B cell (primary cell): ENCODE measurements at regions not wholly inside any gene's neighbourhood (a gene's known extent, or its start where the extent isn't known, plus 50 kb on each side); places are given as distances from the start of the nearest gene placed in this dataset.

Experiments used
- ATAC-seq: fragments of 200-7000 bp; cut with Tn5 transposase; one replicate; pipeline ENCODE4 v1.10.0; 2021; ENCODE audit warnings: low read depth, mild to moderate bottlenecking, moderate number of reproducible peaks, moderate library complexity
- CTCF ChIA-PET: fragments of 350-600 bp; sonication (Branson Sonifier 250); formaldehyde crosslinking; loops from one replicate; lab custom pipeline; 2021; ENCODE audit warnings: antibody characterized with exemption, inconsistent platforms; lab: Charles Lee
- POLR2A ChIA-PET: fragments of 350-600 bp; sonication (Branson Sonifier 250); formaldehyde crosslinking; loops from one replicate; lab custom pipeline; 2021; ENCODE audit warnings: antibody characterized with exemption; lab: Charles Lee
- DNase-seq: peaks from one replicate; pipeline ENCODE4 v3.0.0; 2013
- H2AFZ ChIP-seq: 2 replicates; pipeline ENCODE4 v1.6.1; 2012; ENCODE audit warnings: mild to moderate bottlenecking, low read depth, low read length; ENCODE audit not compliant: insufficient read depth, poor library complexity, severe bottlenecking
- H3K27ac ChIP-seq, 2 donors: 1 replicate in 1 of 2; 2 replicates in 1 of 2; pipeline ENCODE4 v1.5.1; 2012 to 2013; ENCODE audit warnings: low read length in 2 of 2, mild to moderate bottlenecking in 2 of 2, moderate library complexity in 1 of 2
- H3K27me3 ChIP-seq, 4 experiments: fragments of 200-600 bp in 1 of 4; sonication (generic) in 1 of 4; replicated peaks in 1 of 4; 1 replicate in 2 of 4; 2 replicates in 2 of 4; pipeline versions ENCODE4 v1.6.1 to v1.7.0; 2013 to 2016; ENCODE audit warnings: low read length in 3 of 4, mild to moderate bottlenecking in 2 of 4, mixed read lengths in 1 of 4, moderate library complexity in 1 of 4; ENCODE audit not compliant: insufficient read depth in 4 of 4, control insufficient read depth in 3 of 4; ENCODE audit errors: control extremely low read depth in 1 of 4
- H3K36me3 ChIP-seq, 2 experiments: replicated peaks in 1 of 2; 1 replicate in 1 of 2; 2 replicates in 1 of 2; pipeline versions ENCODE4 v1.6.1 to v1.7.1; 2013; ENCODE audit warnings: low read length in 1 of 2; ENCODE audit not compliant: insufficient read depth in 2 of 2, control insufficient read depth in 1 of 2; ENCODE audit errors: control extremely low read depth in 1 of 2, extremely low read depth in 1 of 2
- H3K4me1 ChIP-seq, 2 donors: fragments of 200-600 bp in 1 of 2; sonication (generic) in 1 of 2; 1 replicate in 1 of 2; 2 replicates in 1 of 2; pipeline versions ENCODE4 v1.5.1 to v1.6.1; 2013 to 2017; ENCODE audit warnings: low read length in 2 of 2; ENCODE audit not compliant: control insufficient read depth in 2 of 2, insufficient read depth in 2 of 2
- H3K4me2 ChIP-seq: replicated peaks from 2 replicates; pipeline ENCODE3; 2012; ENCODE audit warnings: mild to moderate bottlenecking, low read depth, low read length; ENCODE audit not compliant: poor library complexity, severe bottlenecking
- H3K4me3 ChIP-seq, 5 experiments: fragments of 200-600 bp in 1 of 5; sonication (generic) in 1 of 5; 1 replicate in 3 of 5; 2 replicates in 2 of 5; pipeline versions ENCODE4 v1.5.1 to v1.7.0; 2011 to 2016; ENCODE audit warnings: low read length in 4 of 5, mild to moderate bottlenecking in 4 of 5, low read depth in 2 of 5, control low read depth in 1 of 5, moderate library complexity in 1 of 5; ENCODE audit not compliant: insufficient read depth in 1 of 5; ENCODE audit errors: control extremely low read depth in 1 of 5, extremely low read depth in 1 of 5
- H3K79me2 ChIP-seq: fragments of 200-600 bp; sonication (generic); one replicate; pipeline ENCODE4 v1.6.0; 2016; ENCODE audit warnings: low read length; ENCODE audit not compliant: control insufficient read depth, insufficient read depth
- H3K9ac ChIP-seq: fragments of 200-600 bp; sonication (generic); 2 replicates; pipeline ENCODE4 v1.6.1; 2017; ENCODE audit warnings: mild to moderate bottlenecking, low read length, moderate library complexity
- H3K9me3 ChIP-seq, 3 donors: one replicate each; pipeline versions ENCODE4 v1.6.1 to v1.7.1; 2013; ENCODE audit warnings: low read length in 2 of 3; ENCODE audit not compliant: control insufficient read depth in 2 of 3, insufficient read depth in 1 of 3; ENCODE audit errors: control extremely low read depth in 1 of 3
- H4K20me1 ChIP-seq: 2 replicates; pipeline ENCODE4 v1.6.0; 2012; ENCODE audit warnings: mild to moderate bottlenecking, low read length; ENCODE audit not compliant: insufficient read depth, control insufficient read depth, poor library complexity, severe bottlenecking
- H3K27ac Mint-ChIP-seq: one replicate; pipeline ENCODE4 v1.8.0; 2021; ENCODE audit warnings: mixed read lengths
- H3K27me3 Mint-ChIP-seq: one replicate; pipeline ENCODE4 v1.8.0; 2021; ENCODE audit warnings: mixed read lengths
- H3K4me1 Mint-ChIP-seq: one replicate; pipeline ENCODE4 v1.8.0; 2021; ENCODE audit warnings: mixed read lengths
- H3K4me3 Mint-ChIP-seq: one replicate; pipeline ENCODE4 v1.8.0; 2021; ENCODE audit warnings: mixed read lengths
- H3K9me3 Mint-ChIP-seq: one replicate; pipeline ENCODE4 v1.8.0; 2022; ENCODE audit warnings: mixed read lengths; ENCODE audit not compliant: insufficient read depth
- EZH2 ChIP-seq: IDR thresholded peaks from 2 replicates; pipeline ENCODE4 v1.6.1; 2012; ENCODE audit warnings: borderline replicate concordance, low read depth, mild to moderate bottlenecking, moderate library complexity, low read length; ENCODE audit not compliant: insufficient read depth, poor library complexity, severe bottlenecking
- WGBS: methylation state at CpG from one replicate; pipeline ENCODE4 v1.1.5; 2013; ENCODE audit warnings: missing lambda C conversion rate; ENCODE audit not compliant: insufficient coverage; 5-methylcytosine and 5-hydroxymethylcytosine counted together
- intact Hi-C: fragments of 100-400 bp; cut with micrococcal nuclease; formaldehyde crosslinking; loops from one replicate; pipeline ENCODE4 v1.10.0; 2022
- TF ChIP-seq, protein P1 (sequence below): fragments of 200-600 bp; IDR thresholded peaks from one replicate; pipeline ENCODE4 v1.8.0; 2022; ENCODE audit warnings: antibody characterized with exemption, mild to moderate bottlenecking

DNA sequence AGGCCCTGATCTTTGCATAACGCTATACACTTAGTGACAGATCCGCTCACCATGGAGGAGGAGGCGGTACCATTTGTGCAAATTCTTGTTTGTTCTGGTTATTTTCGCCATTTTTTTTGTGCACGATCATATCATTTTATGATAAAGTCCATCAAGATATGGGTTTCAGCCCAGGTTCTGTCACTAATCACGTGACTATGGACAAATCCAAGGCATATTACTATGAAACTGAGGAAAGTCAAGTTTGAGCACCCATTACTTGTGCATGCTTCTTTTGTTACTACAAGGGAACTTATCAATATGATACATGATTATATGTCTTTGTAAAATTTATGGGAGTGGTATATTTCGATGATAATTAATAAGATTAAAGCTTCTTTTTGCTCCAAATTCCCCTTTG is 829.5 kb downstream of the ROBO2 start:
- Histone ChIP-seq H2AFZ (no peak overlapping the region), H3K9me3 (no peaks in the 10 kb centered on the region), H3K36me3 (no peaks in the 10 kb centered on the region), H4K20me1 (no peaks in the 10 kb centered on the region), H3K4me3 (no peak overlapping the region), H3K4me1 (no peaks in the 10 kb centered on the region), H3K27ac (no peak overlapping the region), H3K79me2 (no peaks in the 10 kb centered on the region), H3K27me3 (no peaks in the 10 kb centered on the region), H3K4me2 (no peak overlapping the region), H3K9ac (no peak overlapping the region)
- CTCF ChIA-PET: no interaction called here
- Mint-ChIP-seq H3K4me3 (no peak overlapping the region), H3K4me1 (no peaks in the 10 kb centered on the region), H3K27me3 (no peaks in the 10 kb centered on the region), H3K9me3 (peaks cover 8% of the 10 kb centered on the region), H3K27ac (no peak overlapping the region)
- POLR2A ChIA-PET: no interaction called here
- TF ChIP-seq, protein P1, sequence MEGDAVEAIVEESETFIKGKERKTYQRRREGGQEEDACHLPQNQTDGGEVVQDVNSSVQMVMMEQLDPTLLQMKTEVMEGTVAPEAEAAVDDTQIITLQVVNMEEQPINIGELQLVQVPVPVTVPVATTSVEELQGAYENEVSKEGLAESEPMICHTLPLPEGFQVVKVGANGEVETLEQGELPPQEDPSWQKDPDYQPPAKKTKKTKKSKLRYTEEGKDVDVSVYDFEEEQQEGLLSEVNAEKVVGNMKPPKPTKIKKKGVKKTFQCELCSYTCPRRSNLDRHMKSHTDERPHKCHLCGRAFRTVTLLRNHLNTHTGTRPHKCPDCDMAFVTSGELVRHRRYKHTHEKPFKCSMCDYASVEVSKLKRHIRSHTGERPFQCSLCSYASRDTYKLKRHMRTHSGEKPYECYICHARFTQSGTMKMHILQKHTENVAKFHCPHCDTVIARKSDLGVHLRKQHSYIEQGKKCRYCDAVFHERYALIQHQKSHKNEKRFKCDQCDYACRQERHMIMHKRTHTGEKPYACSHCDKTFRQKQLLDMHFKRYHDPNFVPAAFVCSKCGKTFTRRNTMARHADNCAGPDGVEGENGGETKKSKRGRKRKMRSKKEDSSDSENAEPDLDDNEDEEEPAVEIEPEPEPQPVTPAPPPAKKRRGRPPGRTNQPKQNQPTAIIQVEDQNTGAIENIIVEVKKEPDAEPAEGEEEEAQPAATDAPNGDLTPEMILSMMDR: no peak
- TF ChIP-seq EZH2: no peak
- WGBS: 100% methylated on average over 2 of the region's 7 CpGs
- DNase-seq: no peak
- ATAC-seq: no peak
- intact Hi-C loops: no loop called here

DNA sequence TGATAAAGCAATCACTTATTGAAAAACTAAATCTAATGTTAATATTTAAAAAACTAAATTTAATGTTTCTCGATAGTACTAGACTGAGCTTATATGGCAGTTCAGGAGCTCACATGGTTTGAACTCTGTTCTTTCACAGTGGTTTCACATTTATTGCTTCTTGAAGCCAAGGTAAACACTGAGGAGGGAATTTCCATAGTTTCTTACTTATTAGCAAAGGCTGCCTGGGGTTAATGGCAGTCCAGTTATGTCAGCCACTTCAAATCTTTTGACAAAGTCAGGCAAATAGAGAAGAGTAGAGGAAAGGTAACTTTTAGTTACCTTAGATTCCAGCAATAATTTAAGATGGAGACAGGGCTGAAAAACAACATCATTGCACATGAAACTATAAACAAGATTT is 831.5 kb downstream of the ROBO2 start:
- TF ChIP-seq, protein P1: no peak
- TF ChIP-seq EZH2: no peak
- DNase-seq: no peak
- Mint-ChIP-seq H3K4me1 (no peaks in the 10 kb centered on the region), H3K4me3 (no peak overlapping the region), H3K27ac (no peak overlapping the region), H3K9me3 (peaks cover 7% of the 10 kb centered on the region), H3K27me3 (no peaks in the 10 kb centered on the region)
- Histone ChIP-seq H3K27ac (no peak overlapping the region), H3K9me3 (no peaks in the 10 kb centered on the region), H3K79me2 (no peaks in the 10 kb centered on the region), H2AFZ (no peak overlapping the region), H4K20me1 (no peaks in the 10 kb centered on the region), H3K36me3 (no peaks in the 10 kb centered on the region), H3K9ac (no peak overlapping the region), H3K4me3 (no peak overlapping the region), H3K4me1 (no peaks in the 10 kb centered on the region), H3K4me2 (no peak overlapping the region), H3K27me3 (no peaks in the 10 kb centered on the region)
- WGBS: no CpG with 5 or more reads among the region's 1 CpG
- intact Hi-C loops: no loop called here
- ChIA-PET CTCF (no interaction called here), POLR2A (no interaction called here)
- no peak for ATAC-seq
